HCT116 (cell line): ENCODE measurements at regions not wholly inside any gene's neighbourhood (a gene's known extent, or its start where the extent isn't known, plus 50 kb on each side); places are given as distances from the start of the nearest gene placed in this dataset.

Source experiments
- ATAC-seq: fragments of 200-7000 bp; cut with Tn5 transposase; 2 replicates; pipeline ENCODE4 v1.9.1; 2020; ENCODE audit warnings: mild to moderate bottlenecking, moderate library complexity
- BruUV-seq: library from RNA; stranded (reverse); fragments of 400-500 nt; replicated peaks from 2 replicates; lab custom pipeline; 2021; lab: Mats Ljungman, UMichigan
- CTCF ChIA-PET: fragments of 300-600 bp; sonication (Branson Sonifier 250); formaldehyde crosslinking; loops from one replicate; lab custom pipeline; 2021; ENCODE audit warnings: antibody characterized with exemption; lab: Charles Lee
- POLR2A ChIA-PET: fragments of 300-600, 350-600 bp; sonication (Branson Sonifier 250); formaldehyde crosslinking; loops from one replicate; lab custom pipeline; 2021; ENCODE audit warnings: antibody characterized with exemption; lab: Charles Lee
- RAD21 ChIA-PET, 2 experiments: fragments of 300-600 bp; sonication (Branson Sonifier 250); formaldehyde crosslinking; loops; one replicate each; lab custom pipeline; 2023; ENCODE audit warnings: low total read pairs in 2 of 2; ENCODE audit not compliant: uncharacterized antibody in 2 of 2, unreplicated experiment in 2 of 2, low non-redundant PET in 1 of 2; lab: Charles Lee
- DNase-seq: peaks from one replicate; pipeline ENCODE4 v3.0.0-alpha.2; 2010; ENCODE audit warnings: low read depth, low spot score
- H2AFZ ChIP-seq: fragments of 200-600 bp; shearing (Covaris generic), sonication (generic); 2 replicates; pipeline ENCODE4 v1.6.1; 2017; ENCODE audit warnings: low read depth, mixed run types, mixed read lengths, antibody characterized with exemption, low read length; ENCODE audit not compliant: poor library complexity, severe bottlenecking
- H3K27ac ChIP-seq: 2 replicates; pipeline ENCODE4 v1.5.1; 2012; ENCODE audit warnings: low read depth, low read length
- H3K27me3 ChIP-seq: fragments of 200-600 bp; sonication (generic); 2 replicates; pipeline ENCODE4 v1.6.1; 2016; ENCODE audit warnings: mixed run types, low read length, mixed read lengths; ENCODE audit not compliant: insufficient read depth
- H3K36me3 ChIP-seq, 2 experiments: fragments of 200-500 bp in 1 of 2; fragments of 200-600 bp in 1 of 2; sonication (Bioruptor generic) in 1 of 2; sonication (generic) in 1 of 2; 2 replicates each; pipeline versions ENCODE4 v1.5.1 to v1.6.1; 2014 to 2016; ENCODE audit warnings: low read length in 2 of 2, inconsistent platforms in 1 of 2, mixed read lengths in 1 of 2, mixed run types in 1 of 2; ENCODE audit not compliant: insufficient read depth in 2 of 2, control insufficient read depth in 1 of 2
- H3K4me1 ChIP-seq, 2 experiments: fragments of 200-600 bp in 1 of 2; sonication (generic) in 1 of 2; 2 replicates each; pipeline versions ENCODE4 v1.5.1 to v1.6.1; 2012 to 2017; ENCODE audit warnings: low read length in 2 of 2, inconsistent platforms in 1 of 2, mild to moderate bottlenecking in 1 of 2, mixed read lengths in 1 of 2, mixed run types in 1 of 2, moderate library complexity in 1 of 2; ENCODE audit not compliant: insufficient read depth in 2 of 2, control insufficient read depth in 1 of 2
- H3K4me2 ChIP-seq: fragments of 200-600 bp; sonication (generic); 2 replicates; pipeline ENCODE4 v1.6.1; 2017; ENCODE audit warnings: mixed run types, low read length, mixed read lengths
- H3K4me3 ChIP-seq, 2 experiments: fragments of 200-600 bp in 1 of 2; sonication (generic) in 1 of 2; replicated peaks in 1 of 2; 2 replicates each; pipeline ENCODE4 v1.5.1; 2011 to 2016; ENCODE audit warnings: low read length in 2 of 2, control low read depth in 1 of 2, low read depth in 1 of 2, mild to moderate bottlenecking in 1 of 2, mixed read lengths in 1 of 2, mixed run types in 1 of 2
- H3K79me2 ChIP-seq: fragments of 200-600 bp; sonication (generic); 2 replicates; pipeline ENCODE4 v1.6.1; 2017; ENCODE audit warnings: mild to moderate bottlenecking, mixed run types, low read length, moderate library complexity, mixed read lengths; ENCODE audit not compliant: insufficient read depth
- H3K9ac ChIP-seq: fragments of 200-600 bp; sonication (generic); 2 replicates; pipeline ENCODE4 v1.6.1; 2016; ENCODE audit warnings: low read length, mixed read lengths
- H3K9me2 ChIP-seq: fragments of 200-600 bp; sonication (generic), shearing (Covaris generic); 2 replicates; pipeline ENCODE4 v1.6.1; 2017; ENCODE audit warnings: mixed run types, mild to moderate bottlenecking, moderate library complexity; ENCODE audit not compliant: insufficient read depth
- H3K9me3 ChIP-seq, 2 experiments: fragments of 200-500 bp in 1 of 2; fragments of 200-600 bp in 1 of 2; sonication (Bioruptor generic) in 1 of 2; sonication (generic) in 1 of 2; 2 replicates each; pipeline ENCODE4 v1.6.1; 2014 to 2017; ENCODE audit warnings: low read length in 2 of 2, mixed read lengths in 2 of 2, inconsistent platforms in 1 of 2, low read depth in 1 of 2, mild to moderate bottlenecking in 1 of 2, mixed run types in 1 of 2, moderate library complexity in 1 of 2; ENCODE audit not compliant: control insufficient read depth in 1 of 2, insufficient read depth in 1 of 2
- H4K20me1 ChIP-seq: fragments of 200-600 bp; sonication (generic), shearing (Covaris generic); 2 replicates; pipeline ENCODE4 v1.6.1; 2017; ENCODE audit warnings: mixed run types, mild to moderate bottlenecking, moderate library complexity; ENCODE audit not compliant: insufficient read depth
- CBX3 ChIP-seq: IDR thresholded peaks from 2 replicates; pipeline ENCODE4 v1.6.1; 2012; ENCODE audit warnings: low read depth
- CEBPB ChIP-seq: IDR thresholded peaks from 2 replicates; pipeline ENCODE4 v1.6.1; 2012; ENCODE audit warnings: low read depth
- EGR1 ChIP-seq: IDR thresholded peaks from 2 replicates; pipeline ENCODE4 v1.6.1; 2012; ENCODE audit warnings: low read depth
- ELF1 ChIP-seq: IDR thresholded peaks from 2 replicates; pipeline ENCODE4 v1.6.1; 2012; ENCODE audit warnings: low read depth, borderline replicate concordance
- EZH2 ChIP-seq: fragments of 200-600 bp; sonication (generic); IDR thresholded peaks from 2 replicates; pipeline ENCODE4 v1.6.1; 2017; ENCODE audit warnings: antibody characterized with exemption, mixed run types
- EZH2phosphoT487 ChIP-seq: fragments of 200-600 bp; IDR thresholded peaks from 2 replicates; pipeline ENCODE4 v1.6.1; 2018; ENCODE audit warnings: antibody characterized with exemption, borderline replicate concordance
- FOSL1 ChIP-seq: IDR thresholded peaks from 2 replicates; pipeline ENCODE4 v1.6.1; 2012; ENCODE audit warnings: low read depth
- POLR2A ChIP-seq: IDR thresholded peaks from 2 replicates; pipeline ENCODE4 v1.7.0; 2011; ENCODE audit warnings: borderline replicate concordance; ENCODE audit not compliant: insufficient read depth, insufficient read length; ENCODE audit errors: extremely low read depth
- POLR2AphosphoS5 ChIP-seq: IDR thresholded peaks from 2 replicates; pipeline ENCODE4 v1.6.1; 2011; ENCODE audit warnings: mild to moderate bottlenecking, low read depth, low read length, moderate library complexity
- RAD21 ChIP-seq: IDR thresholded peaks from 2 replicates; pipeline ENCODE4 v1.6.1; 2012; ENCODE audit warnings: low read depth, mild to moderate bottlenecking
- SP1 ChIP-seq: IDR thresholded peaks from 2 replicates; pipeline ENCODE4 v1.6.1; 2012; ENCODE audit warnings: low read depth
- TCF7L2 ChIP-seq: IDR thresholded peaks from 2 replicates; pipeline ENCODE4 v1.7.0; 2011; ENCODE audit warnings: borderline replicate concordance, inconsistent platforms; ENCODE audit not compliant: insufficient read depth, insufficient read length; ENCODE audit errors: extremely low read depth
- YY1 ChIP-seq: IDR thresholded peaks from 2 replicates; pipeline ENCODE4 v1.6.1; 2011; ENCODE audit warnings: low read length, low read depth, moderate library complexity, mild to moderate bottlenecking; ENCODE audit not compliant: insufficient replicate concordance; ENCODE audit errors: extremely low read depth
- ZFX ChIP-seq: fragments of 450-650 bp; IDR thresholded peaks from 2 replicates; pipeline ENCODE4 v1.6.1; 2017
- ZNF274 ChIP-seq: fragments of 200-500 bp; sonication (Bioruptor generic); IDR thresholded peaks from 2 replicates; pipeline ENCODE4 v1.6.1; 2014; ENCODE audit warnings: mild to moderate bottlenecking, low read depth, low read length, inconsistent platforms
- intact Hi-C: fragments of 100-400 bp; cut with micrococcal nuclease; formaldehyde crosslinking; loops from 2 replicates; pipeline ENCODE4 v1.10.0; 2022
- TF ChIP-seq, protein P1 (sequence below): IDR thresholded peaks from 2 replicates; pipeline ENCODE4 v1.6.1; 2011; ENCODE audit warnings: mild to moderate bottlenecking, low read length, moderate library complexity; ENCODE audit not compliant: insufficient replicate concordance; ENCODE audit errors: extremely low read depth
- TF ChIP-seq, protein P2 (sequence below): IDR thresholded peaks from 2 replicates; pipeline ENCODE4 v1.6.1; 2012

DNA sequence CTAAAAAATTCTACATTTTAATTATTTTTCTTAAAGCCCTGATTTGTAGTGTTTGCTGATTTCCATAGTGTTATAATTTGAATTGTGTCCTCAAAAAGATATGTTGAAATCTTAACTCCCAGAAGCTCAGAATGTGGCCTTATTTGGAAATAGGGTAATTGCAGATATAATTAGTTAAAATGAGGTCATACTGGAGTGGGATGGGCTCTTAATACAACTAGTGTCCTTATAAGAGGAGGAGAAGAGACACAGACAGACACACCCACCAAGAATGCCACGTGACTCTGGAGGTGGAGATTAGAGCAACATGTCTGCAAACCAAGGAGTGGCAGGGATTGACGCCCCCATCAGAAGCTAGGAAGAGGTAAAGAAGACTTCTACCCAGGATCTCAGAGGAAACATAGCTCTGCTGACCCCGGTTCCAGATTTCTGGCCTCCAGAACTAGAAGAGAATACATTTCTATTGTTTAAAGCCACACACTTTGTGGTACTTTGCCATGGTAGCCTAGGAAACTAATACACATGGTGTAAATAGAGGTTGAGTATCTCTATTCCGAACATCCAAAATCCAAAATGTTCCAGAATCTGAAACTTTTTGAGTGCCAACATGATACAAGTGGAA is 70.5 kb upstream of the IRF2 start:
- RAD21 ChIA-PET: no interaction called here
- CTCF ChIA-PET: no interaction called here
- Histone ChIP-seq H3K79me2 (no peaks in the 10 kb centered on the region), H3K36me3 (no peaks in the 10 kb centered on the region), H3K4me2 (no peak overlapping the region), H3K27ac (no peak overlapping the region), H3K4me1 (no peaks in the 10 kb centered on the region; a peak in 1 of 4 replicates), H3K9me2 (no peaks in the 10 kb centered on the region), H4K20me1 (no peaks in the 10 kb centered on the region), H2AFZ (no peak overlapping the region), H3K4me3 (no peak overlapping the region), H3K27me3 (no peaks in the 10 kb centered on the region), H3K9me3 (no peaks in the 10 kb centered on the region), H3K9ac (no peak overlapping the region)
- TF ChIP-seq POLR2A (no peak), RAD21 (no peak), SP1 (no peak), ELF1 (no peak), ZNF274 (no peak), TCF7L2 (no peak), EZH2 (no peak), FOSL1 (no peak), EZH2phosphoT487 (no peak), CBX3 (no peak), ZFX (no peak), EGR1 (no peak), POLR2AphosphoS5 (no peak), CEBPB (no peak), YY1 (no peak)
- TF ChIP-seq, protein P1, sequence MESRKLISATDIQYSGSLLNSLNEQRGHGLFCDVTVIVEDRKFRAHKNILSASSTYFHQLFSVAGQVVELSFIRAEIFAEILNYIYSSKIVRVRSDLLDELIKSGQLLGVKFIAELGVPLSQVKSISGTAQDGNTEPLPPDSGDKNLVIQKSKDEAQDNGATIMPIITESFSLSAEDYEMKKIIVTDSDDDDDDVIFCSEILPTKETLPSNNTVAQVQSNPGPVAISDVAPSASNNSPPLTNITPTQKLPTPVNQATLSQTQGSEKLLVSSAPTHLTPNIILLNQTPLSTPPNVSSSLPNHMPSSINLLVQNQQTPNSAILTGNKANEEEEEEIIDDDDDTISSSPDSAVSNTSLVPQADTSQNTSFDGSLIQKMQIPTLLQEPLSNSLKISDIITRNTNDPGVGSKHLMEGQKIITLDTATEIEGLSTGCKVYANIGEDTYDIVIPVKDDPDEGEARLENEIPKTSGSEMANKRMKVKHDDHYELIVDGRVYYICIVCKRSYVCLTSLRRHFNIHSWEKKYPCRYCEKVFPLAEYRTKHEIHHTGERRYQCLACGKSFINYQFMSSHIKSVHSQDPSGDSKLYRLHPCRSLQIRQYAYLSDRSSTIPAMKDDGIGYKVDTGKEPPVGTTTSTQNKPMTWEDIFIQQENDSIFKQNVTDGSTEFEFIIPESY: no peak
- TF ChIP-seq, protein P2, sequence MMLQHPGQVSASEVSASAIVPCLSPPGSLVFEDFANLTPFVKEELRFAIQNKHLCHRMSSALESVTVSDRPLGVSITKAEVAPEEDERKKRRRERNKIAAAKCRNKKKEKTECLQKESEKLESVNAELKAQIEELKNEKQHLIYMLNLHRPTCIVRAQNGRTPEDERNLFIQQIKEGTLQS: no peak
- DNase-seq: no peak
- no TSS peak for BruUV-seq
- POLR2A ChIA-PET: no interaction called here
- intact Hi-C loops: no loop called here
- ATAC-seq: peak; percentile 42
